Tibial artery (tissue), 4 donors: ENCODE measurements at regions not wholly inside any gene's neighbourhood (a gene's known extent, or its start where the extent isn't known, plus 50 kb on each side); places are given as distances from the start of the nearest gene placed in this dataset.
A peak's percentile ranks its signal among the peaks of the same experiment; 100 is the strongest.

Source experiments
- DNase-seq, 2 donors: peaks; one replicate each; pipeline ENCODE4 v3.0.0-alpha.2; 2019
- H3K27ac ChIP-seq, 2 donors: fragments of 200-600 bp; sonication (generic) in 1 of 2; 1 replicate in 1 of 2; 2 replicates in 1 of 2; pipeline ENCODE4 v1.5.1; 2018 to 2019; ENCODE audit warnings: mild to moderate bottlenecking in 1 of 2
- H3K27me3 ChIP-seq, 2 donors: fragments of 200-600 bp; sonication (generic) in 1 of 2; one replicate each; pipeline versions ENCODE4 v1.5.1 to v1.6.0; 2016 to 2019
- H3K36me3 ChIP-seq, 3 donors: fragments of 200-600 bp; sonication (generic) in 2 of 3; one replicate each; pipeline ENCODE4 v1.5.1; 2016 to 2019; ENCODE audit warnings: mild to moderate bottlenecking in 2 of 3
- H3K4me1 ChIP-seq, 4 donors: fragments of 200-600 bp; sonication (generic) in 2 of 4; 1 replicate in 3 of 4; 2 replicates in 1 of 4; pipeline ENCODE4 v1.5.1; 2016 to 2019
- H3K4me3 ChIP-seq, 2 donors: fragments of 200-600 bp; sonication (generic) in 1 of 2; 1 replicate in 1 of 2; 2 replicates in 1 of 2; pipeline ENCODE4 v1.5.1; 2018 to 2019; ENCODE audit warnings: mild to moderate bottlenecking in 2 of 2
- H3K9me3 ChIP-seq, 3 donors: fragments of 200-600 bp; sonication (generic) in 1 of 3; one replicate each; pipeline ENCODE4 v1.5.1; 2016 to 2019
- intact Hi-C: fragments of 100-400 bp; cut with DNase I; formaldehyde crosslinking; loops from one replicate; pipeline ENCODE4 v1.15.0; 2023; ENCODE audit warnings: low total_unique reads
- TF ChIP-seq, protein P1 (sequence below), 2 experiments: fragments of 200-600 bp in 1 of 2; fragments of 450-650 bp in 1 of 2; IDR thresholded peaks; one replicate each; pipeline ENCODE4 v1.5.1; 2017 to 2019; ENCODE audit warnings: antibody characterized with exemption in 2 of 2, mild to moderate bottlenecking in 1 of 2, moderate library complexity in 1 of 2

- H3K27ac ChIP-seq, result no peak overlapping the region
- DNase-seq, result no peak
- TF ChIP-seq, protein P1, sequence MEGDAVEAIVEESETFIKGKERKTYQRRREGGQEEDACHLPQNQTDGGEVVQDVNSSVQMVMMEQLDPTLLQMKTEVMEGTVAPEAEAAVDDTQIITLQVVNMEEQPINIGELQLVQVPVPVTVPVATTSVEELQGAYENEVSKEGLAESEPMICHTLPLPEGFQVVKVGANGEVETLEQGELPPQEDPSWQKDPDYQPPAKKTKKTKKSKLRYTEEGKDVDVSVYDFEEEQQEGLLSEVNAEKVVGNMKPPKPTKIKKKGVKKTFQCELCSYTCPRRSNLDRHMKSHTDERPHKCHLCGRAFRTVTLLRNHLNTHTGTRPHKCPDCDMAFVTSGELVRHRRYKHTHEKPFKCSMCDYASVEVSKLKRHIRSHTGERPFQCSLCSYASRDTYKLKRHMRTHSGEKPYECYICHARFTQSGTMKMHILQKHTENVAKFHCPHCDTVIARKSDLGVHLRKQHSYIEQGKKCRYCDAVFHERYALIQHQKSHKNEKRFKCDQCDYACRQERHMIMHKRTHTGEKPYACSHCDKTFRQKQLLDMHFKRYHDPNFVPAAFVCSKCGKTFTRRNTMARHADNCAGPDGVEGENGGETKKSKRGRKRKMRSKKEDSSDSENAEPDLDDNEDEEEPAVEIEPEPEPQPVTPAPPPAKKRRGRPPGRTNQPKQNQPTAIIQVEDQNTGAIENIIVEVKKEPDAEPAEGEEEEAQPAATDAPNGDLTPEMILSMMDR (IDR thresholded peaks at IDR 0.05), result no peak
- H3K27me3 ChIP-seq, result no peaks in the 10 kb centered on the region
- H3K9me3 ChIP-seq, result no peaks in the 10 kb centered on the region
- H3K36me3 ChIP-seq, result no peaks in the 10 kb centered on the region
- no peaks in the 10 kb centered on the region for H3K4me1 ChIP-seq
- intact Hi-C loops, result no loop called here
- H3K4me3 ChIP-seq, result no peak overlapping the region
These were observed 197.0 kb downstream of the HRH4 start for GRCh38 chr18:24657444-24657842.

GRCh38 chr18:24658302-24658701 lies 197.9 kb downstream of the HRH4 start:
- Histone ChIP-seq H3K4me3 (no peak overlapping the region), H3K27me3 (no peaks in the 10 kb centered on the region), H3K27ac (no peak overlapping the region), H3K4me1 (no peaks in the 10 kb centered on the region), H3K36me3 (no peaks in the 10 kb centered on the region), H3K9me3 (no peaks in the 10 kb centered on the region)
- DNase-seq, result no peak
- TF ChIP-seq, protein P1 (IDR thresholded peaks at IDR 0.05), result no peak
- intact Hi-C loops, result no loop called here

DNA sequence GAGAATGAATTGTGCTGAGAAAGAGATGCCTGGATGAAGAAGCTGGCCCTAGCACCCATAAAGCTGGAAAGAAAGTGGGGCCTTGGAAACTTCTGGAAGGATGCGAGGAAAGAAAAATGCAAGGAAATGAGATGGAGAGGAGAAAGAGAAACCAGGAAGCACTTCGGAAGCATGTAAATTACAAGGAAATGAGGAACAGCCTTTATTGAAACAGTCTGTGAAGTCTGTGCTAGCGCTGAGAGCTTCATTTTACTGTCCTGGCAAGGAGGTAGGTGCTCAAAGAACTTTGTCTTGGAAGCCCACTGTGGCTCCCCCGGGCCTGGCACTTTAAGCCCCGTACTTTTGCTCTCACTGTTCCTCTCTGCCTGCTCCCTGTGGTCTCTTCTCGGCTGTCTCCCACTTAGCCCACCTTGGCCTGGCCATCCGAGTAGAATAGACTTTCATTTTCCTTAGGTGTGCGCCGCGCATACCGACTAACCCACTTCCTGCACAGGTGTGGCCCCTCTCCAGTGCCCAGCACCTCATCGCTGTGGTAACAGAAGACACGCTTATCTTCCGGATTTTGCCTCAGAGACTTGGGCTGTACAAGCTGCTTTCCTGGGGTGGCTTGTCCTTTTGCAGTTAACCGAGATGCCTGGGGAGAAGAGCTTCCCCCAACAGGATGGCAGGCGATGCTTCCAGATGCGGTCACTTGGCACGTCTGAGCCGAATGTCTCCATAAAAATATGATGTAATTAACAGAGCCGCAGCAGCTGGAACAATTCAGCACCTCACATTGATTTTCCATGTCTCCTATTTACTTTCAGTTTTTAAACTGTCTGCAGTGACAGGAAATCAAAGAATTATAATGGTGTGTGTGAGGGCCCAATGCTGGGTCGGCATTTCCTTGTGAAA lies 199.6 kb downstream of the HRH4 start:
- TF ChIP-seq, protein P1 (IDR thresholded peaks at IDR 0.05), result no peak
- intact Hi-C loops, result no loop called here
- peak in 1 of 2 donors; percentile 35 for DNase-seq
- Histone ChIP-seq H3K4me1 (no peaks in the 10 kb centered on the region), H3K4me3 (peak overlapping the region; percentile 36 to 42), H3K36me3 (no peaks in the 10 kb centered on the region), H3K27ac (peak overlapping the region in 1 of 2 donors; percentile 30), H3K9me3 (no peaks in the 10 kb centered on the region), H3K27me3 (no peaks in the 10 kb centered on the region)

DNA sequence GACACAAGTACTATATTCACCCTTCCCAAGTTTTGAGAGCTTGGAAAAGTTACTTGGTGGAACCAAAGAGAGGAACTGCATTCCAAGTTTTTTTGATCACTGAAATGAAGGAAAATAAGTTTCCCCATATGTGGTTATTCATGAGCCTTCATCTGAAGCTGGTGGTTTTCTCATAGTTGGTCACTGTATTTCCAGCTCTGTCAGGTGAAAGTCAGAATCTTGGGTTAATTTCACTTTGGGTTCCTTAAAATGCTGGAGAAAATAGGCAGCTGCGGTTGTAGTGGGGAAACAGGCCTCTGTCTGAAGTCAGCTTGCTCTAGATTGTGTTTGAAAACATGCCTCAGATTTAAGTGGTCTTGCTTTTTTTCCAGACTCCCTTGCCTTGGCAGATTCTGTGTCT lies 200.5 kb downstream of the HRH4 start:
- intact Hi-C loops, result no loop called here
- no peak overlapping the region for H3K4me3 ChIP-seq
- TF ChIP-seq, protein P1 (IDR thresholded peaks at IDR 0.05), result no peak
- no peak overlapping the region for H3K27ac ChIP-seq
- no peaks in the 10 kb centered on the region for H3K36me3 ChIP-seq
- H3K4me1 ChIP-seq, result no peaks in the 10 kb centered on the region
- no peaks in the 10 kb centered on the region for H3K9me3 ChIP-seq
- DNase-seq, result no peak
- no peaks in the 10 kb centered on the region for H3K27me3 ChIP-seq

DNA sequence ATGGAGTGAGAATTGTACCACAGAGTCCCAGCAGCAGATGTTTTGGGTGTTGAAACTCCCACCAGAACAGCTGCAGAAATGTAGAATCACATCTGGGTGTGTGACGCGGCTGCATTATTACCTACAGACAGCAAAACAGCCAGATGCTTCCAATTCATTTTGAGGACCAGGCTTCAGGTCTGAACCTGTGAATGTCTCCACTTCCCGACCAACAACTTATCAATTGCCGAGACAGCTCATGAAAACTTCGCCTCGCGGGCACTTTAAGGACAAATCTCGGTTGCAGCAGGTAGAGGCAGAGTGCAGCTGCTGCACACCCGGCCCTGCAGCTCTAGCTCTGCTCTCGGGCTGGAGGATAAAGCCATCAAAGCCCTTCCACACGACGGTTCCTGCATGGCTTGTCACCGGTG lies 202.0 kb downstream of the HRH4 start:
- Histone ChIP-seq H3K4me3 (no peak overlapping the region), H3K27ac (no peak overlapping the region), H3K27me3 (no peaks in the 10 kb centered on the region), H3K4me1 (no peaks in the 10 kb centered on the region), H3K36me3 (no peaks in the 10 kb centered on the region), H3K9me3 (no peaks in the 10 kb centered on the region)
- intact Hi-C loops, result no loop called here
- TF ChIP-seq, protein P1 (IDR thresholded peaks at IDR 0.05), result no peak
- no peak for DNase-seq
